GM23338 (cell line): ENCODE measurements at regions not wholly inside any gene's neighbourhood (a gene's known extent, or its start where the extent isn't known, plus 50 kb on each side); places are given as distances from the start of the nearest gene placed in this dataset.

Source experiments
- ATAC-seq: fragments of 200-7000 bp; cut with Tn5 transposase; 3 replicates; pipeline ENCODE4 v1.9.1; 2020
- DNase-seq: peaks from one replicate; pipeline ENCODE4 v3.0.0-alpha.2; 2015; ENCODE audit warnings: low spot score
- H2AFZ ChIP-seq: fragments of 200-600 bp; sonication (generic); 2 replicates; pipeline ENCODE4 v1.8.0; 2016; ENCODE audit warnings: antibody characterized with exemption, mild to moderate bottlenecking, moderate library complexity
- H3F3A ChIP-seq: fragments of 200-600 bp; sonication (generic); replicated peaks from 2 replicates; pipeline ENCODE4 v1.8.0; 2017; ENCODE audit warnings: antibody characterized with exemption, mixed run types, low read depth
- H3K27ac ChIP-seq: fragments of 200-600 bp; sonication (generic); 2 replicates; pipeline ENCODE4 v1.6.1; 2016; ENCODE audit warnings: low read depth
- H3K27me3 ChIP-seq: fragments of 200-600 bp; sonication (generic); 2 replicates; pipeline ENCODE4 v1.8.0; 2016; ENCODE audit warnings: mild to moderate bottlenecking, mixed run types, moderate library complexity; ENCODE audit not compliant: insufficient read depth
- H3K36me3 ChIP-seq: fragments of 200-600 bp; sonication (generic); 2 replicates; pipeline ENCODE4 v1.8.0; 2016; ENCODE audit warnings: mild to moderate bottlenecking; ENCODE audit not compliant: insufficient read depth
- H3K4me1 ChIP-seq: fragments of 200-600 bp; sonication (generic); 2 replicates; pipeline ENCODE4 v1.8.0; 2016; ENCODE audit warnings: mild to moderate bottlenecking, moderate library complexity; ENCODE audit not compliant: insufficient read depth
- H3K4me2 ChIP-seq: fragments of 200-600 bp; sonication (generic); 2 replicates; pipeline ENCODE4 v1.7.1; 2017; ENCODE audit warnings: mixed run types
- H3K4me3 ChIP-seq: fragments of 200-600 bp; sonication (generic); 2 replicates; pipeline ENCODE4 v1.6.1; 2016; ENCODE audit warnings: mixed run types
- H3K79me2 ChIP-seq: fragments of 200-600 bp; sonication (generic); replicated peaks from 2 replicates; pipeline ENCODE4 v1.8.0; 2017; ENCODE audit warnings: mild to moderate bottlenecking; ENCODE audit not compliant: insufficient read depth
- H3K9me2 ChIP-seq: fragments of 200-600 bp; sonication (generic); 2 replicates; pipeline ENCODE4 v1.8.0; 2017; ENCODE audit not compliant: insufficient read depth
- H4K20me1 ChIP-seq: fragments of 200-600 bp; sonication (generic); replicated peaks from 2 replicates; pipeline ENCODE4 v1.8.0; 2017; ENCODE audit warnings: mild to moderate bottlenecking; ENCODE audit not compliant: insufficient read depth
- H3K27ac Mint-ChIP-seq: 2 replicates; pipeline ENCODE4 v1.8.0; 2020; ENCODE audit warnings: inconsistent platforms, mild to moderate bottlenecking, moderate library complexity, mixed read lengths
- H3K27me3 Mint-ChIP-seq: 3 replicates; pipeline ENCODE4 v1.8.0; 2022; ENCODE audit warnings: low read depth, mild to moderate bottlenecking, moderate library complexity, mixed read lengths, inconsistent platforms; ENCODE audit not compliant: insufficient read depth, poor library complexity
- H3K36me3 Mint-ChIP-seq: 3 replicates; pipeline ENCODE4 v1.8.0; 2021; ENCODE audit warnings: low read depth, mild to moderate bottlenecking, inconsistent platforms, moderate library complexity, mixed read lengths
- H3K4me1 Mint-ChIP-seq: 3 replicates; pipeline ENCODE4 v1.8.0; 2020; ENCODE audit warnings: mild to moderate bottlenecking, inconsistent platforms, mixed read lengths
- H3K4me3 Mint-ChIP-seq: 3 replicates; pipeline ENCODE4 v1.8.0; 2021; ENCODE audit warnings: moderate library complexity, mild to moderate bottlenecking, inconsistent platforms, mixed read lengths
- H3K9me3 Mint-ChIP-seq: 3 replicates; pipeline ENCODE4 v1.8.0; 2020; ENCODE audit warnings: moderate library complexity, mild to moderate bottlenecking, inconsistent platforms, mixed read lengths
- CREB1 ChIP-seq: fragments of 250-450 bp; sonication (Bioruptor Pico); IDR thresholded peaks from 2 replicates; pipeline ENCODE4 v1.5.0; 2020; ENCODE audit warnings: low read depth, mild to moderate bottlenecking, moderate library complexity
- ETS1 ChIP-seq: IDR thresholded peaks from 2 replicates; pipeline ENCODE4 v1.6.1; 2016; ENCODE audit warnings: antibody characterized with exemption
- EZH2 ChIP-seq: fragments of 200-600 bp; sonication (generic); IDR thresholded peaks from one replicate; pipeline ENCODE4 v1.8.0; 2017; ENCODE audit warnings: antibody characterized with exemption, mild to moderate bottlenecking, low read depth; ENCODE audit not compliant: unreplicated experiment
- EZH2phosphoT487 ChIP-seq: fragments of 200-600 bp; sonication (generic); IDR thresholded peaks from one replicate; pipeline ENCODE4 v1.8.1; 2018; ENCODE audit warnings: antibody characterized with exemption; ENCODE audit not compliant: unreplicated experiment
- POLR2AphosphoS5 ChIP-seq: IDR thresholded peaks from 2 replicates; pipeline ENCODE4 v1.6.1; 2016; ENCODE audit warnings: antibody characterized with exemption, low read depth
- REST ChIP-seq: IDR thresholded peaks from one replicate; pipeline ENCODE4 v1.6.1; 2018; ENCODE audit warnings: antibody characterized with exemption; ENCODE audit not compliant: unreplicated experiment
- STAT1 ChIP-seq: IDR thresholded peaks from one replicate; pipeline ENCODE4 v1.6.1; 2016; ENCODE audit warnings: antibody characterized with exemption; ENCODE audit not compliant: unreplicated experiment
- ZNF331 ChIP-seq: fragments of 250-450 bp; sonication (Bioruptor Pico); IDR thresholded peaks from 2 replicates; pipeline ENCODE4 v1.5.0; 2020; ENCODE audit warnings: low read depth, mild to moderate bottlenecking, moderate library complexity
- ZNF462 ChIP-seq: fragments of 250-450 bp; sonication (Bioruptor Pico); IDR thresholded peaks from 2 replicates; pipeline ENCODE4 v1.5.0; 2020; ENCODE audit warnings: mild to moderate bottlenecking, moderate library complexity

GRCh38 chr15:38896647-38897046, 332.0 kb upstream of the RASGRP1 start (continued):
- TF ChIP-seq POLR2AphosphoS5 = no peak
- TF ChIP-seq CREB1 (CRISPR knock-in tag) = no peak
- TF ChIP-seq EZH2 = no peak
- TF ChIP-seq STAT1 = no peak

GRCh38 chr15:38897551-38897950, 332.9 kb upstream of the RASGRP1 start:
- H3K27me3 ChIP-seq = no peaks in the 10 kb centered on the region
- no peaks in the 10 kb centered on the region for H3K36me3 Mint-ChIP-seq
- no peak overlapping the region for H3K4me2 ChIP-seq
- H3K27ac ChIP-seq = no peak overlapping the region
- H3K4me3 ChIP-seq = no peak overlapping the region
- H3K4me1 Mint-ChIP-seq = 0 out of 3 replicates have a peak, but pooled peaks cover 2% of the 10 kb centered on the region
- H3K9me3 Mint-ChIP-seq = peaks cover 5% of the 10 kb centered on the region; the same call in 2 of the 3 replicates
- no peak overlapping the region for H3K4me3 Mint-ChIP-seq
- H3F3A ChIP-seq = no peaks in the 10 kb centered on the region
- no peak for DNase-seq
- ATAC-seq = no peak
- no peak overlapping the region for H3K27ac Mint-ChIP-seq
- TF ChIP-seq EZH2 = no peak
- no peak for TF ChIP-seq ETS1
- no peak for TF ChIP-seq POLR2AphosphoS5
- TF ChIP-seq EZH2phosphoT487 = no peak
- TF ChIP-seq ZNF331 = no peak
- TF ChIP-seq REST = no peak
- peaks cover 3% of the 10 kb centered on the region for H3K27me3 Mint-ChIP-seq
- peak overlapping the region; percentile 43; the same call in 1 of the 2 replicates for H2AFZ ChIP-seq
- H3K79me2 ChIP-seq = no peaks in the 10 kb centered on the region
- 0 out of 2 replicates have a peak, but pooled peaks cover 3% of the 10 kb centered on the region for H3K9me2 ChIP-seq
- no peaks in the 10 kb centered on the region for H4K20me1 ChIP-seq
- no peaks in the 10 kb centered on the region for H3K36me3 ChIP-seq
- no peaks in the 10 kb centered on the region for H3K4me1 ChIP-seq

- H3K36me3 Mint-ChIP-seq = no peaks in the 10 kb centered on the region
- H3F3A ChIP-seq = no peaks in the 10 kb centered on the region
- TF ChIP-seq POLR2AphosphoS5 (no peak), EZH2phosphoT487 (no peak), ZNF462 (CRISPR knock-in tag) (no peak), ZNF331 (no peak)
These were observed 333.6 kb upstream of the RASGRP1 start for GRCh38 chr15:38898236-38898635.

More at GRCh38 chr15:38898236-38898635, 333.6 kb upstream of the RASGRP1 start:
- Histone ChIP-seq H3K4me2 (no peak overlapping the region), H3K36me3 (no peaks in the 10 kb centered on the region), H3K4me1 (no peaks in the 10 kb centered on the region), H2AFZ (0 out of 2 replicates have a peak overlapping the region, but pooled peaks have one; percentile 43), H3K9me2 (no peaks in the 10 kb centered on the region), H3K79me2 (no peaks in the 10 kb centered on the region), H3K27ac (no peak overlapping the region), H3K27me3 (no peaks in the 10 kb centered on the region), H4K20me1 (no peaks in the 10 kb centered on the region), H3K4me3 (no peak overlapping the region)
- DNase-seq = no peak
- Mint-ChIP-seq H3K4me1 (0 out of 3 replicates have a peak, but pooled peaks cover 2% of the 10 kb centered on the region), H3K4me3 (no peak overlapping the region), H3K27ac (no peak overlapping the region), H3K27me3 (peaks cover 3% of the 10 kb centered on the region), H3K9me3 (peaks cover 5% of the 10 kb centered on the region; the same call in 2 of the 3 replicates)
- no peak for ATAC-seq
